Tongue (tissue), 1 donor: ENCODE measurements at regions not wholly inside any gene's neighbourhood (a gene's known extent, or its start where the extent isn't known, plus 50 kb on each side); places are given as distances from the start of the nearest gene placed in this dataset.
"Not testable (repeated sequence)": the region's sequence is repeated elsewhere in the genome, so short reads cannot be mapped to it uniquely, and the experiment has no call there.

ENCODE experiments used
- DNase-seq: peaks from one replicate; pipeline ENCODE4 v3.0.0-alpha.2; 2015

DNA sequence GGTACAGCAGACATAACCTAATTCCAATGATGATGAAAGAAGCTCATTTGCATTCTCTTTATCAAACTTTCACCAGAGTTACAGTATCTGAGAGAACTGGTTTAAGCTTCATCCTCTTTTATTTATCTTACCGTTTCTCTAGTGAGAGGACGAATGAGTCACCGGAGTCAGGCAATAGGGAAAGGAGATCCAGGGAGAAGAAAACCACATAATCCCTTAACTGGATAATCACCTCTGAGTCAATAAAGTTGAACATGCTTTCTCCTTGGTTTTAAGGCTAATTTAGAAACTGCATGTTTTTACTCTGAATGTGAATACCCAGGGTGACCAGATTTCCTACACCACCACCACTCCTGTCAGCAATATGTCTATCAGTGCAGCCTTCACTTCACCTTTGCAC is 313.7 kb upstream of the TBX18 start:
- DNase-seq = peak; percentile 7

DNA sequence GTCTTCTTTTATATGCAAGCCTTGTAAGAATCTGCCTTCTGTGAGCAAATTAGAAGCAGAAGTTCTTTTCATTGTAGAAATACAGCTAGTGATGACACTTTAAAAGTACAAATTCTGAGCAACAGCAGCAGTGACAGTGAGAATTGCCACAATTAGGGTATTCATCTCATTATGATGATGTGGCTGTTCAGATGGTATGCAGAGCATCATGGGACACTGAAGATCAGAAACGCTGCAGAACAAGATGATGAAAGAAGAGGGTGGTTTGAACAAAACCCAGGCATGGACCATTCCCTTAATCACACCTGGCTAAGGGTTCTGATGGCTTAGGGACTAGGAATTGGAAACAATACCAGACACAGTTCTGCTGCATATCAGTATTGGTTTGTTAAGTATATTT is 312.7 kb upstream of the TBX18 start:
- no peak for DNase-seq

DNA sequence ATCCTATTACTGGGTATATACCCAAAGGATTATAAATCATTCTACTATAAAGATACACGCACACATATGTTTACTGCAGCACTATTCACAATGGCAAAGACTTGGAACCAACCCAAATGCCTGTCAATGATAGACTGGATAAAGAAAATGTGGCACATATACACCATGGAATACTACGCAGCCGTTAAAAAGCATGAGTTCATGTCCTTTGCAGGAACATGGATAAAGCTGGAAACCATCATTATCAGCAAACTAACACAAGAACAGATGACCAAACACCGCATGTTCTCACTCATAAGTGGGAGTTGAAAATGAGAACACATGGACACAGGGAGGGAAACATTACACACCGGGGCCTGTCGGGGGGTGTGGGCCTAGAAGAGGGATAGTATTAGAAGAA is 307.4 kb upstream of the TBX18 start:
- DNase-seq = not testable (repeated sequence)

DNA sequence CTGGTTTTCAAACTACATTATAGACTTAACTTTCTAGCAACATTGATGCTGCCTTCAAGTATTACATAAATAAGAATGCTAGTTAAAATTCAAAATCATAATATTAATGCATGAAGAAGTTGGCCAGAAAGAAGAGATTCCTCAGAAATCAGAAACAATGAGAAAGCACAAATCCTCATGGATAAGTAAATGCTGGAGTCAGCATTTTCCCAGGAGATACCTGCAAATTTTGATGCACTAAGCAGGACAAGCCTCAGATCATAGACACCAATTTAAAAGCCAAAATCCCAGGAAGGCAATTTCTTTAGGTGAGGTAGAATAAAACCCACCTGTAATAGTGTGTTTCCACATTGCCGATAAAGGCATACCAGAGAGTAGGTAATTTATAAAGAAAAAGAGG is 305.2 kb upstream of the TBX18 start:
- no peak for DNase-seq

DNA sequence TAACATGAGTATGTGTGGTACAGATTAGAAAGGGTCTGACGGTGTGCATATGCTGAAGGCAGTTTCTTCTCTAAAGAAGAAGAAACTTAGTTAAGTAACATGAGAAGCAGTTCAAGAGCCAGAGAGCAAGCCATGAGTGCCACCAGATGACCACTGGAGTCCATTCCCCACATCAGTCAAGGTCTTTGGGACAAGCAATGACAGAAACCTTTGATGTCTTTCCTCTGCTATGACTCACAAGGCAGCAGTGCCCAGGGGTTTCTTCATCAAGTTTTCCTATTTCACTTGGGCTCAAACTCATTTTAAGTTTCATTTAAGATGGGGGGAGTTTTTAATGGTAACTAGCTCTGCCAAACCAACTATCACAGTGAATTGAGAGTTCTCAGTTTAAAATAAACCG is 303.8 kb upstream of the TBX18 start:
- no peak for DNase-seq

DNA sequence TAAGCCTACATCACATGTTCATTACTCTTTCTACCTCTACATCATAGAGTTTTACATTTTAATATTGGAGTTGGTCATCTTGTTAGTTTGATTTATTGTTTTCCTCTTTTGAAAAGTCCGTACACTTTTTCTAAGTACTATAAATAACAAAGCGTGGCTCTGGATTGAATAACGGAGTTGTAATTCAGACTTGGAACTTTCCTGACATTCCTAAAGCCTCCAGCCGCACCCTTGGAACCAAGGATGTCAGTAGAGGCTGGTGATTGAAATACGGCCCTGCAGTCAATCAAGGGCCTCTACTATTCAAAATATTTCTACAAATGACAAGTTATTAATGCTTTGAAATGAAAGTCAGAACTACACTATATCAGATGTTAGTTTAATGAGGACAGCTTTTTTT is 301.9 kb upstream of the TBX18 start:
- no peak for DNase-seq

DNA sequence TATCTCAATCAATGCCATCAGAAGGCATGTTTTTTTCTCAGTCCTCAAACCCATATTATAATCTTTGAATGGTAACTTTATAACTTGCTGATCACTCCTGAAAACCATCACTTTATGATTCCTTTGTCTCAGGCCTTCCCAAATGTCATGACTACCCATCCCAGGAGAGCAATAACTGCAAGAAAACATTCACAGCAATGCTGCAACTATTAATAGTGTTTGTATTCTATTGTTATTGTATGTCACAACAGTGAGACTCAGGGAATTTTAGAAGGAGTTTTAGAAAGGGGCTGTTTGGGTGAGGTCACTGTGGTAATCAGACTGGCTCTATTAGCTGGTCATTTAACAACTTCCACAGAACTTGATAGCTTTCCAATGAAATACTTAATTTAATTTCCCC is 301.4 kb upstream of the TBX18 start:
- no peak for DNase-seq

DNA sequence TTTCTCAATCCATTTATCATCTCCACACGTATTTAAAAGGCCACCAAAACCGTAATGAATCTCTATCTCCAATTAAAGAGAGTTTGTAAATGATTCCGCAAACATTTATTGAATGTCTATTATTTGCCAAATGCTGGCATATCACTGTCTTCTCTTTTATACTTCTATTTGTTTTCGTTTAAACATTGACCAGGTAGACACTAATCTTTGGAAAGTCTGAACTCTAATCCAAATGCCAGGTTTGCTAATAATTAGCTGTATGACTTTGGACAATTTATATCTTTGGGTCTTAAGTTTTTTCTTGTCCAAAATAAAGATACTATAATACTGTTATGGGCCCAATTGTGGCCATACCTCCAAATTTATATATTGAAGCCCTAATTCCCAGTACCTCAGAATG is 299.2 kb upstream of the TBX18 start:
- DNase-seq = no peak

DNA sequence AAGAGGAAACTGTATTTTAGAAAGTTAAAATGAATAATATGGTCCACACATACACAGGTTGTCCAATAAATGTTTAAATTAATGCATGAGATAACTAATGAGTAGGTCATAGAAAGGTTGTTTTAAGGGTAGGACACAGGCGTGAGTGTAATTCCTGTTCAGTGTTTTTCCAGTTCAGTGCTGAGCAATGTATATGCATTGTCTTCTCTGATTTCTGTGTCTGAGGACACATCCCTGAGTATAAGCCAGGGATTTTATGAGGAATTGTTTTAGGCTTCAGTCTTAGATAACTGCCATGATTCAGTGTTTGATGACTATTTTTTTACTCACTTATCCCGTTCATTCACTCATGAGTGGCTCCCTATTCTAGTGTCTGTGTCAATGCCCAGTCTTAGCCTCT is 298.5 kb upstream of the TBX18 start:
- DNase-seq = no peak

DNA sequence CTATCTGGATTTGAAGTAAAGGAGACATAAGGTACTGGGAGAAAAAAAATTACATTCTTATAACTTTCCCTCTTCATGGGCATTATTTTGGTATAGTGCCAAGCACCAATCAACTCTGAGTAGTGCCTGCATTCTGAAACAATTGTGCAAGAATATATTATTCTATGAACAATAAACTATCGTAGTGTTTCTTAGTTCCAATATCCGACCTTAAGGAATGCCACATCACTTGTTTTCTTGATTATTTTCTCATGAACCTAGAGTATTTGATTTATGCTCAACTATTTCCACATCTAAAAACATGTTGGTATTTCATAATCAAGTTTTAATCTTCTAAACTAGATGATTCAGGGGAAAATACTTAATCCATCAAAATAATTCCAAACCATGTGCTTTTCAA is 294.4 kb upstream of the TBX18 start:
- DNase-seq = no peak

DNA sequence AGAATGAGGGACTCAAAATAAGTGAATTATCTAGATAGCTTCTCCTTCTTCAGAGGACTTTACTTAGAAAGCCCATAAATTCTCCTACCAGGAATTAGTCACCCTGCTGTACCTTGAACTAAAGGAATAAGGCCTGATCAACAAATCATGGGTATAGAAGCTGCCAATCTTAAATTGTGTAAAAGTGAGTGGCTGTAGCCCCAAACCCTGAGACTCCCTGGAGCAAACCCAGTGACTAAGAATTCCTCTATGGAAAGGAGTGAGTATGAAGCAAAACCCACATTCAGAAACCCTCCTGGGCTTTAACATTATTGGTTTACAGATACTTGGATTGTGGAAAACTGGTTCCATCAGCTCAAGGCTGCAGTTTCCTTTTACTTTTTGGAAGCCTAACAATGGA is 285.8 kb upstream of the TBX18 start:
- DNase-seq = no peak

DNA sequence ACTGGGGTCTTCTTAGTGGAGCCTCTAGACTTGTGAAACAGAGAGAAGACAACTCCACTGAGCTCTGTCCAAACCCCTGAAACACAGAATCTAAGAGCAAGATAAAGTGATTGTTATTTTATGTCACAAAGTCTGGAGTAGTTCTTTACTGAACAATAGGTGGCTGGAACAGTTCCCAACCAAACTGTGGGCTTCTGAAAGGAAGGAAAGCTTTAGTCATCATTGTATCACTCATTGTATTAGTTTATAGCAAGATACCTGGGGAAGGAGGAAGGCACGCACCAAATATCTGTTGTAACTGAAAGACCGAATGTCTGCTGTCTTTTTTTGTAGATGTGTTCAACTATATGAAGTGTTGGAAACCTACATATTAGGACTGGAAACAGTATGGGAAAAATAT is 284.9 kb upstream of the TBX18 start:
- no peak for DNase-seq

DNA sequence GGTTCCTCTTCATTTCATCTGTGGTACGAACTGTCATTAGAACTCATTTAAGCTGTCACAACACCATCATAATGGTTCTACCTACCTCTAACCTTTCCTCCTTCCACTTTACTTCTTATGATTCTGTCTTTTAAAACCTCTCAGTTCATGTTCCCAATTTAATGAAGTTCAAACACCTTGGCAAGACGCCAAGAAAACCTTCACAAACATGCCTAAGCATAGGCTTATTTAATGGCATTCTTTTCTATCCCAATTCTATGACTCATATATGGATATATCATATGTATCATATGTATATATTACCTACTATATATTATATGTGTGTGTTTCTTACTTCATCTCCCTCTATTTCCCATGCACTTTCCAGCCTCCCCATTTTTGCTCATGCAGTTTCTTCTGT is 283.4 kb upstream of the TBX18 start:
- no peak for DNase-seq

DNA sequence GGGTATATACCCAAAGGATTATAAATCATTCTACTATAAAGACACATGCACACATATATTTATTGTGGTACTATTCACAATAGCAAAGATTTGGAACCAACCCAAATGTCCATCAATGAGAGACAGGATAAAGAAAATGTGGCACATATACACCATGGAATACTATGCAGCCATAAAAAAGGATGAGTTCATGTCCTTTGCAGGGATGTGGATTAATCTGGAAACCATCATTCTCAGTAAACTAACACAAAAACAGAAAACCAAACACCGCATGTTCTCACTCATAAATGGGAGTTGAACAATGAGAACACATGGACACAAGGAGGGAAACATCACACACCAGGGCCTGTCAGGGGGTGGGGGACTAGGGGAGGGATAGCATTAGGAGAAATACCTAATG is 281.4 kb upstream of the TBX18 start:
- not testable (repeated sequence) for DNase-seq

DNA sequence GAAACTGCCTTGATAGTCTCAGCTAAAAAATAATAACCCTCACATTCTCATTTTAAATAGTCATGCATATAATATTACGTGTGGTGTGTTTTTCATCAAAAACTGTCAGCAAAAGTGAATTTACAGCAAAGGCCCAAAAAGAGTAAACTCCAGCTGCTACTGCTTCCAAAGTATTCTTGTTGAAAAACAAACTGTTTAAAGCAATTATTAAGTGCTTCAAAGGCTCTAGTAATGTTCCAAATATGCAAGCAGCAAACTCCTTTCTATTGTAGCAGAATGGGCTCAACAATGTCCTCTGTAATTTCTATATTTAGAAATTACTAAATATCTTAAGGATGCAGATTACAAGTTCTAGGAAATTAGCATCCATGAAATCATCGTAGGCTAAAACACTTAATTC is 280.0 kb upstream of the TBX18 start:
- peak; percentile 46 for DNase-seq

DNA sequence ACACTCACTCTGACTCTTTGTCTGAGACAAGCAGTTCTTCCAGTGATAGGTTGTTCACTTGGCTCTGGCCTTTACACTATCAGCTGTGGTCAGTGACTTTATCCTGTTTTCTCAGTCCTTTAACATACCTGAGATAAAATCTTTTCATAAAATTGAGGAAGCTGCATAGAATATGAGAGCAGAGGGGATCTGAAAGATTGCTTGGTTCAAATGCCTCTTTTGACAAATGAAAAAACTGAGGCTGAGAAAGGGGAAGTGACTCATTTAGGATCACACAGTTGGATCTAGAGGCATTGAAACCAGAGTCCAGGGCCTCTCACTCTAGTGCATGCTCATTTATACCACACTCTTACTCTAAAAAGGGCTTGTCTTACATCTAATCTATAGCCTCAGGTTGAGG is 277.0 kb upstream of the TBX18 start:
- DNase-seq = no peak

DNA sequence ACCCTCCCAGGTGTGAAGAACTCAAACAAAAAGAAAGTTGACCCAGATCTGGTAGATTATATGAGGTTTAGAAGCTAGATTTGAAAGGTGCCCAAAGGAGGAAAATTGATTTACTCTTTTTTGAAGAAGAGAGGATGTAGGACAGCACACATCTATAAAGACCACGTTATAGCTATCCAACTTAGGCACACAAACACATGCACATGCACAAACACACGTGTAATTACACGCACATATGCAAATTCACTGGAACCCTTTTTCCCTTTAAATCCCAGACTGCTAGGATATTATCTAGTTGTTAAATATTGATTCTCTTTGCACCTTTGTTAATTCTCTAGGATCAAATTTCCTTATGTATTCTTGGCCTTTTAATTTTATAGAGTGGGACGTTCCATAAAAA is 272.8 kb upstream of the TBX18 start:
- no peak for DNase-seq

DNA sequence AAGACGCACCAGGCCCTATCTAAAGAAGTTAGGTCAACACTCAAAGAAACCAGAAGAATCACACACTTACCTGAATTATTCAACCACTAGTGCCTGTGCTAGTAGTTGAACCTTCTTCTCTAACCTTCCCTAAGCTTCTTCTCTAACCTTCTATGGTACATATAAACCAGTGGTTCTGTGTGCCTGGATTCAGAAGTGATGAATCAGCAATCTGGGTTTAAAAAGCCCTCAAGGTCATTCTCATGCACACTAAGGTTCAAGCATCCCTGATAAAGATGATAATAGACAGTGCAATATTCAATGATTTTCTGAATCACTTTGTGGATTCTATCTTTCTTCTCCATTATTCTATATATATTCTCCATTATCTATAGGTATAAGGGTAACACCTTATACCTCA is 271.4 kb upstream of the TBX18 start:
- no peak for DNase-seq

DNA sequence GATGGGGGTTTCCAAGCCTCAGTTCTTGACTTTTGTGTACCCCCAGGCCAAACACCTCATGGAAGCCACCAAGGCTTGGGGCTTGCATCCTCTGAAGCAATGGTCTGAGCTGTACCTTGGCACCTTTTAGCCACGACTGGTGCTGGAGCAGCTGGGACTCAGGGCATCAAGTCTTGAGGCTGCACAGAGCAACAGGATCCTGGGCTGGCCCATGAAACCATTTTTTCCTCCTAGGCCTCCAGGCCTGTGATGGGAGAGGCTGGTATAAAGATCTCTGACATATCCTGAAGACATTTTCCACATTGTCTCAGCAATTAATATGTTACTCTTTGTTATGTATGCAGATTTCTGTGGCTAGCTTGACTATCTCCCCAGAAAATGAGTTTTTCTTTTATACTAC is 269.1 kb upstream of the TBX18 start:
- no peak for DNase-seq

DNA sequence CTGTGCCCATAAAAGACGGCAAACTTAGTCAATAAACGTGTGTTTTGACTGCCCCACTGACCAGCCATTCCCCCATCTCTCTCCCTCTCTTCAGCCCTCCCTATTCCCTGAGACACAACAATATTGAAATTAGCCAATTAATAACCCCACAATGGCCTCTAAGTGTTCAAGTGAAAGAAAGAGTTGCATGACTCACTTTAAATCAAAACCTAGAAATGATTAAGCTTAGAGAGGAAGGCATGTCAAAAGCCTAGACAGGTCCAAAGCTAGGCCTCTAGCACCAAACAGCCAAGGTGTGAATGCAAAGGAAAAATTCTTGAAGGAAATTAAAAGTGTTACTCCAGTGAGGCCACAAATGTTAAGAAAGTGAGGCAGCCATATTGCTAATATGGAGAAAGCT is 261.6 kb upstream of the TBX18 start:
- DNase-seq = no peak

DNA sequence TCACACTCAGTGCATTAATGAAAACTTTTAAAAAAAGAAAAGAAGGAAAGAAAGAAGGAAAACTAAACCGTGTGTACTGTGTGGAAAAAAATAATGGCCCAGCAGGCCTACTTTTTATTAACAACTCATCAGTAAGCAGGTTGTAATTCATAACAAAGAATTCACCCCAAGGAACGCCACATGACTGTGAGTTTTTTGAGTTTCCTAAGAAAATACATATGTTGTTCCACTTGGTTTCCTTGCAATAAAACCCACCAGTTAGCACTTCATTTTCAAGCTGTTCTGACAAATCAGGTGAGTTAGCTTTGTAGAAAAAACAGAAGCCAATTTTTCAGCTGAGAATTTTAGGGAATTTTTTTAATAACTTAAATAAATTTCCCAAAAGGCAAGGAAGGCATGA is 259.3 kb upstream of the TBX18 start:
- DNase-seq = no peak

DNA sequence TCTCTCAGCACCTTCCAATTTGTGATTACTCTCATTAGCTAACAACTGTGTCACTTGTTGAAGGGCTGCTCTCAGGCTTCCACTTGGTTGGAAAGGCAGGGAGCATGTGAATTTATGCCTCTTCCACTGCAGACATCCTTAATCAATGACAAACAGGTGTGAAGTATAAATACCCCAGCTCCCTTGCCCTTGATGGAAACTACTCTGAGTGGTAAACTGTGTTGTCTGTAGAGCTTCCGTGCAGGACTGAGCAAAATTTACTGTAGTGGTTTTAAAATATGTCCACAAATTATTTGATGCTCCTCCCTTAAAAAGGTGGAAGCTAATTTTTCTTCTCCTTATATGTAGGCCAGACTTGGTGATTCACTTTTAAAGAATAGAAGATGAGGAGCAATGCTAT is 253.0 kb upstream of the TBX18 start:
- no peak for DNase-seq

DNA sequence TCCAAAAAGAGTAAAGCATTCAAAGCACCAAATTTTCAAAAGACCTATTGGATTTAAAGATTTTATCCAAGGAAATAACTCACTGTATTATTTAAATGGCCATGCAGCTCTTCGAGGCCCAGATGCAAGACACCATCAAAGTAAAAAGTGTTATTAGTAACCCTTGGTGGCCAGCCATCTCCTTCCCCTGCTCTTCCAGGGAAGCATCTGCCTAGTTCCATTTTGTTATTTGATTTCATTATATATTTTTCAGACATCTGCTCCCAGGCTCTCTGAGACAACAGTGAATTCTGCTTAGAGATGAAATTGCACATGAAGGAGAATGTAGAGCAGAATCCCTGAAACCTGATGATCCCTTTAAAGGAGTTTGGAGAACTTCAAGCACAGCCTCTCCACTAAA is 252.3 kb upstream of the TBX18 start:
- DNase-seq = no peak

DNA sequence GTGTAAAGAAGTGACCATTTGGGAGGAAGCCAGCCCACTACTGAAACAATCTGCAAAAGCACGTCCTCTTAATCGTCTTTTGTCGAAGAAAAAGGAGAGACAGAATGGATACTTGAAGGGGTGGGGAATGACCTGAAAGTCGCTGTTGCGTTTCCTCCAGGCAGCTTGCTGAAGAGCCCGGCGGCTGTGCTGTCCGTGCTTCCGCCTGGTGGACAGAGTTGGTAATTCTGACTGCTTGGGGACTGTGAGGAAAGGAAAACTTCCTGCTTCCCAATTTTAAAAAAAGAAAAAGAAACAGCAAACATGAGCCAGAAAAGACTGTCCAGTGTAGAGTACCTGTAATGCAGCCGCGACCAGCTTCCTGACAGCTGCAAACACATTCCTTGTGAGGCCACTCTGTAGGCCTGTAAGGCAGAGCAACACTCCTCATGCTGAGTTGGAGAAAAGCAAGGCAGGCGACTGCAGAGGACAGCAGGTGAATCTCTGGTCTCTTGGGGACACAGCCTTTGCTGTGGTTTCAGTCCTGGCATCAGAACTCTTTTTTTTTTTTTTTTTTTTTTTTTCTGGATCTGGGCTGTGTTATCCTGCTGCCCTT is 251.1 kb upstream of the TBX18 start:
- peak; percentile 89 for DNase-seq

DNA sequence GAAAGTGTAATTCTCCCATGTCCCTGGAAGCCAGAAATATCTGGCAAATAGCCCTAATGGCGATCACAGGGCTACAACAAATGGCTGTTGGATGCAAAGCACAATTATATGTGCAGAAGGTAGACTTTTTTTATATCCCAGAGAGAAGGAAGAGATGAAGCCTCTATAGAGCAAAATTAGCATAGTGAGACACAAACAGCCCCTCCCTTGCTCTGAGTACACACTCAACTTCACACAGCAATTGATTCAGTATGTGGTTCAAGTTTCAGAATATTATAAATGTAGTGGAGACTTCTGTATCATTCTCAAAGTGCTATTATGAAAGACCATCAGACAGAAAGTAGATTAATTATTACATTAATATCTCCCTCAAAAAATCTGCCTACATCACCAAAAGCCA is 246.5 kb upstream of the TBX18 start:
- no peak for DNase-seq
